ENCODE measurements at regions not wholly inside any gene's neighbourhood (a gene's known extent, or its start where the extent isn't known, plus 50 kb on each side); places are given as distances from the start of the nearest gene placed in this dataset.

DNA sequence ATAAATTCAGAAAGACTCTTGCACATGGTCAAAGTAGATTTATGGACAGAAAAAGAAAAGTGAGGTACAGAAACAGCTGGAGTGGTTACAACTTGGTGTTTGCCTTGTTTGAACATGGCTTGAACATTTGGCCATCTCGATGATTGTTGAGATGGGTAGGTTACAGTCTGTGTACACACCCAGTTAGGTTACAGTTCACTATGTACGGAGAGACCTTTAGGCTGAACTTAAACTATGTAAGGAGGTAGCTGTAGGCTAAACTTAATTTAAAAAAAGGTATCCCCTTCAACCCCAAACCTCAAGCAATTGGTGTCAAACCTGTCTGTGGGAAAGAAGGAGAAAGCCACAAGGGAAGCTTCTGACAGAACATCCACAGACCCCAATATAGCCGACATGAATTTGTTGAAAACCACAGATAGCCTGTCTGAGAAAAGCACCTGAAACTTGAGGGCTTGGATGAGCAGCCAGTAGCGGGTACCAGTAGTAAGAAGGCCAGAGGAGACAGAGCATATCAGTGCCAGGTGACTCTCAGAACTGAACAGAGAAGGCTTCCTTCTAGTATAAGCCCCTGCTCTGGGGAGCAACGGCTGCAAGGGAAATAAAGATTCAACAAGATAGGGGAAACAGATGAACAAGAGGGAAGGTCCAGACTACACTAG, 247.9 kb upstream of the GALNTL6 start:
- no peaks in the 10 kb centered on the region for H3K27me3 ChIP-seq (ENCODE audit: control insufficient read depth, insufficient read depth, low read length)
- TF ChIP-seq, protein P1, sequence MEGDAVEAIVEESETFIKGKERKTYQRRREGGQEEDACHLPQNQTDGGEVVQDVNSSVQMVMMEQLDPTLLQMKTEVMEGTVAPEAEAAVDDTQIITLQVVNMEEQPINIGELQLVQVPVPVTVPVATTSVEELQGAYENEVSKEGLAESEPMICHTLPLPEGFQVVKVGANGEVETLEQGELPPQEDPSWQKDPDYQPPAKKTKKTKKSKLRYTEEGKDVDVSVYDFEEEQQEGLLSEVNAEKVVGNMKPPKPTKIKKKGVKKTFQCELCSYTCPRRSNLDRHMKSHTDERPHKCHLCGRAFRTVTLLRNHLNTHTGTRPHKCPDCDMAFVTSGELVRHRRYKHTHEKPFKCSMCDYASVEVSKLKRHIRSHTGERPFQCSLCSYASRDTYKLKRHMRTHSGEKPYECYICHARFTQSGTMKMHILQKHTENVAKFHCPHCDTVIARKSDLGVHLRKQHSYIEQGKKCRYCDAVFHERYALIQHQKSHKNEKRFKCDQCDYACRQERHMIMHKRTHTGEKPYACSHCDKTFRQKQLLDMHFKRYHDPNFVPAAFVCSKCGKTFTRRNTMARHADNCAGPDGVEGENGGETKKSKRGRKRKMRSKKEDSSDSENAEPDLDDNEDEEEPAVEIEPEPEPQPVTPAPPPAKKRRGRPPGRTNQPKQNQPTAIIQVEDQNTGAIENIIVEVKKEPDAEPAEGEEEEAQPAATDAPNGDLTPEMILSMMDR (IDR thresholded peaks at IDR 0.05): no peak
- no peaks in the 10 kb centered on the region for H3K36me3 ChIP-seq (ENCODE audit: control insufficient read depth, insufficient read depth, low read length)
- no peak overlapping the region for H3K4me2 ChIP-seq (ENCODE audit: low read length)
- H3K9me3 ChIP-seq (ENCODE audit: control insufficient read depth, low read length): no peaks in the 10 kb centered on the region
- H3K4me1 ChIP-seq: no peaks in the 10 kb centered on the region
- no peak overlapping the region for H3K4me3 ChIP-seq (ENCODE audit: low read depth, low read length)
- no peak overlapping the region for H3K27ac ChIP-seq
- no peak overlapping the region for H2AFZ ChIP-seq
- H3K9ac ChIP-seq: no peak overlapping the region
- no peaks in the 10 kb centered on the region for H3K79me2 ChIP-seq

DNA sequence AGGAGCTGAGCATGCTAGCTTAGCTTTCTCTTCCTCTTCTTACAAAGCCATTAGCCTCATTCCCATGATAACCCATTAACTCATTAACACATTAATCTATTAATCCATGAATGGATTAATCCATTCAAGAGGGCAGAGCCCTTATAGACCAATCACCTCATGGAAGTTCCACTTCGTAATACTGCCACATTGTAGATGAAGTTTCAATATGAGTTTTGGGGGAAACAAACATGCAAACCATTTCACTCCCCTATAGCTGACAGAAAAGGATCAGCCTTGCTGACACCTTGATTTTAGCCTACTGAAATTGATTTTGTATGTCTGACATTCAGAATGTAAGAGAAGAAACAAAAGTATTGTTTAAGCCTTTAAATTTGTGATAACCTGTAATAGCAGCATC, 251.8 kb upstream of the GALNTL6 start:
- Histone ChIP-seq H3K27ac (no peak overlapping the region), H3K27me3 (ENCODE audit: control insufficient read depth, insufficient read depth, low read length) (no peaks in the 10 kb centered on the region), H2AFZ (no peak overlapping the region), H3K9me3 (ENCODE audit: control insufficient read depth, low read length) (no peaks in the 10 kb centered on the region), H3K4me1 (no peaks in the 10 kb centered on the region), H3K9ac (no peak overlapping the region), H3K36me3 (ENCODE audit: control insufficient read depth, insufficient read depth, low read length) (no peaks in the 10 kb centered on the region), H3K79me2 (no peaks in the 10 kb centered on the region), H3K4me2 (ENCODE audit: low read length) (no peak overlapping the region), H3K4me3 (ENCODE audit: low read depth, low read length) (no peak overlapping the region)
- TF ChIP-seq, protein P1 (IDR thresholded peaks at IDR 0.05): no peak

DNA sequence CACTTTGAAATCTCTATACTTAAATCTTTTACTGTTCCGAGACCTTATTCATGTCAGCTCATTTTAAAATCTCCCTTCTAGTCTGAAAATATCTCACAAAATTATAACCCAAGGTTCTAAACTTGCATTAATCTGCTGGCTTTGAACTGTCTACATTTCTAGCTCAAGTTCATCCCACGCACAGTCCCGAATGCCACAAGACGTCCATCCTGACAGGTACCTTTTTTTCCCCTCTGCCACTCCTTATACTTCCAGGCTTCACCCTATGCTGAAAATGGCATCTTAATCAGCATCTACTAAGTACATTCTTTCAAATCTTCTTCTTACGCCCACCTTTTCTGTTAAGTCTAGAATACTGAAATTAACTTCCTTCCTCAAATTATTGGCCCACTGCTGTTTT, 259.2 kb upstream of the GALNTL6 start:
- Histone ChIP-seq H3K9me3 (ENCODE audit: control insufficient read depth, low read length) (no peaks in the 10 kb centered on the region), H3K9ac (no peak overlapping the region), H3K4me1 (no peaks in the 10 kb centered on the region), H2AFZ (no peak overlapping the region), H3K27ac (no peak overlapping the region), H3K79me2 (no peaks in the 10 kb centered on the region), H3K36me3 (ENCODE audit: control insufficient read depth, insufficient read depth, low read length) (no peaks in the 10 kb centered on the region), H3K4me3 (ENCODE audit: low read depth, low read length) (no peak overlapping the region), H3K4me2 (ENCODE audit: low read length) (no peak overlapping the region), H3K27me3 (ENCODE audit: control insufficient read depth, insufficient read depth, low read length) (no peaks in the 10 kb centered on the region)
- TF ChIP-seq, protein P1 (IDR thresholded peaks at IDR 0.05): no peak

DNA sequence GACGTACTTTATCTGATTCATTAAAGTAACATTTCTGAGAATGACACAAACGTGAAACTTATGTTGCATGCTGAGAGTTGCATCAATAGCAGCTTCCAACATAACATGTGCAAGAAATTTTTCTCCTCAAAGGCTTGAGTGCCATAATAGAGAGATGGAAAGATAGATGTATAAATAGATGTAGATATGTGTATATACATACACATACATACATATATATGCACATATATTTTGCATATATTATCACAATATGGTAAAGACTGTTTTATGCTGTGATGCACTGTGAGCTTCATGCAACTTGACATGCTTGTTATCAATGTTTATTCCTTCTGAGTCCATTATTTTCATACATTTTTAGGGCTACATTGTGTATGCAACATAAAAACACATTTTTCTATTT, 270.6 kb upstream of the GALNTL6 start:
- H3K4me3 ChIP-seq (ENCODE audit: low read depth, low read length): no peak overlapping the region
- TF ChIP-seq, protein P1 (IDR thresholded peaks at IDR 0.05): no peak

DNA sequence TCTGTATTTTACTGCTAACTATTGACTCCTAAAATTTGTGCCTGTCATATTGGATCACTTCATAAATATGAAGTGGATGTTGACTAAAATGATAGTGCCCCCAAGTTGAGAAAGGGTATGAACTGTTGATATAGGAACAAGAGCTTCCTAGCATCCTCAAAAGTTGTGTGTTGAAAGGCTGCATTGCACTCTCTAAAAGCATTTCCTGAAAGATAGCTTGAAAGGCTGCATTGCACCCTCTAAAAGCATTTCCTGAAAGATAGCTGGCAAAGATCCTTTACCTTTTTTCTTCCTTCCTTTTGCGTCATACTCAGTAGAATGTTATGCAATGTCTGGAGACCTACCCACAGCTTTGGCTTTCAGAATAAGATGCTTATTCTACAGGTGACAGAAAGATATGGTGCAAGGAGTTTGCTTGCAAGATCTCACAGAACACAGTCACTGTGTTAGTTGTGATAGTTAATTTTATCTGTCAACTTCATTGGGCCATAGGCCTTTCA, 274.6 kb upstream of the GALNTL6 start:
- no peaks in the 10 kb centered on the region for H3K9me3 ChIP-seq (ENCODE audit: control insufficient read depth, low read length)
- no peak overlapping the region for H3K4me3 ChIP-seq (ENCODE audit: low read depth, low read length)
- no peaks in the 10 kb centered on the region for H3K36me3 ChIP-seq (ENCODE audit: control insufficient read depth, insufficient read depth, low read length)
- H3K27me3 ChIP-seq (ENCODE audit: control insufficient read depth, insufficient read depth, low read length): no peaks in the 10 kb centered on the region
- no peak overlapping the region for H2AFZ ChIP-seq
- no peak overlapping the region for H3K4me2 ChIP-seq (ENCODE audit: low read length)
- no peaks in the 10 kb centered on the region for H3K79me2 ChIP-seq
- H3K4me1 ChIP-seq: no peaks in the 10 kb centered on the region
- H3K27ac ChIP-seq: no peak overlapping the region
- TF ChIP-seq, protein P1 (IDR thresholded peaks at IDR 0.05): no peak
- no peak overlapping the region for H3K9ac ChIP-seq

More for the DNA sequence above, 270.6 kb upstream of the GALNTL6 start:
- Histone ChIP-seq H3K79me2 (no peaks in the 10 kb centered on the region), H3K36me3 (ENCODE audit: control insufficient read depth, insufficient read depth, low read length) (no peaks in the 10 kb centered on the region), H2AFZ (no peak overlapping the region), H3K4me1 (no peaks in the 10 kb centered on the region), H3K4me2 (ENCODE audit: low read length) (no peak overlapping the region), H3K27me3 (ENCODE audit: control insufficient read depth, insufficient read depth, low read length) (no peaks in the 10 kb centered on the region), H3K27ac (no peak overlapping the region), H3K9me3 (ENCODE audit: control insufficient read depth, low read length) (no peaks in the 10 kb centered on the region), H3K9ac (no peak overlapping the region)

Measured in parathyroid adenoma (tissue), 2 donors.